Activated CD8-positive, alpha-beta memory T cell treated with anti-CD3 and anti-CD28 coated beads, Interleukin-2, amount 10 ng/mL, durations not matched to agents 7 days and 5 days (primary cell): ENCODE measurements at regions not wholly inside any gene's neighbourhood (a gene's known extent, or its start where the extent isn't known, plus 50 kb on each side); places are given as distances from the start of the nearest gene placed in this dataset.

Experiments
- ATAC-seq: fragments of 150-1000 bp; cut with Tn5 transposase; one replicate; pipeline ENCODE4 v1.10.0; 2021; ENCODE audit warnings: moderate library complexity
- CTCF ChIA-PET: fragments of 350-600 bp; sonication (Branson Sonifier 250); formaldehyde crosslinking; loops from one replicate; lab custom pipeline; 2021; ENCODE audit warnings: antibody characterized with exemption; lab: Charles Lee
- DNase-seq: peaks from one replicate; pipeline ENCODE4 v3.0.0-alpha.2; 2020
- H3K27ac Mint-ChIP-seq: one replicate; pipeline ENCODE4 v1.8.0; 2021; ENCODE audit warnings: mild to moderate bottlenecking, mixed read lengths
- H3K27me3 Mint-ChIP-seq: one replicate; pipeline ENCODE4 v1.8.0; 2021; ENCODE audit warnings: mixed read lengths
- H3K36me3 Mint-ChIP-seq: one replicate; pipeline ENCODE4 v1.8.0; 2021; ENCODE audit warnings: mild to moderate bottlenecking, mixed read lengths
- H3K4me1 Mint-ChIP-seq: one replicate; pipeline ENCODE4 v1.8.0; 2021; ENCODE audit warnings: mixed read lengths
- H3K4me3 Mint-ChIP-seq: one replicate; pipeline ENCODE4 v1.8.0; 2021; ENCODE audit warnings: mild to moderate bottlenecking, moderate library complexity, mixed read lengths
- H3K9me3 Mint-ChIP-seq: one replicate; pipeline ENCODE4 v1.8.0; 2022; ENCODE audit warnings: low read depth, mixed read lengths

GRCh38 chr14:94963051-94963450 lies 193.1 kb upstream of the GSC start:
- no peak for ATAC-seq
- CTCF ChIA-PET, result no interaction called here
- Mint-ChIP-seq H3K27me3 (peaks cover 24% of the 10 kb centered on the region), H3K4me3 (no peak overlapping the region), H3K36me3 (no peaks in the 10 kb centered on the region), H3K27ac (no peak overlapping the region), H3K4me1 (no peaks in the 10 kb centered on the region), H3K9me3 (no peaks in the 10 kb centered on the region)
- no peak for DNase-seq

GRCh38 chr14:94962166-94962575 lies 192.3 kb upstream of the GSC start:
- no peaks in the 10 kb centered on the region for H3K4me1 Mint-ChIP-seq
- CTCF ChIA-PET, result no interaction called here
- ATAC-seq (no peak), DNase-seq (no peak)
- H3K36me3 Mint-ChIP-seq, result no peaks in the 10 kb centered on the region
- H3K27ac Mint-ChIP-seq, result no peak overlapping the region
- peaks cover 32% of the 10 kb centered on the region for H3K27me3 Mint-ChIP-seq
- no peak overlapping the region for H3K4me3 Mint-ChIP-seq
- no peaks in the 10 kb centered on the region for H3K9me3 Mint-ChIP-seq

GRCh38 chr14:94961386-94962165 lies 191.7 kb upstream of the GSC start:
- Mint-ChIP-seq H3K9me3 (no peaks in the 10 kb centered on the region), H3K36me3 (no peaks in the 10 kb centered on the region), H3K27ac (no peak overlapping the region), H3K4me1 (no peaks in the 10 kb centered on the region), H3K4me3 (no peak overlapping the region), H3K27me3 (peaks cover 32% of the 10 kb centered on the region)
- CTCF ChIA-PET, result no interaction called here
- DNase-seq (no peak), ATAC-seq (no peak)

GRCh38 chr14:94960285-94961001 lies 190.5 kb upstream of the GSC start:
- CTCF ChIA-PET, result no interaction called here

GRCh38 chr14:94953541-94954260 lies 183.8 kb upstream of the GSC start:
- CTCF ChIA-PET, result no interaction called here
- Mint-ChIP-seq H3K27me3 (peaks cover 52% of the 10 kb centered on the region), H3K36me3 (no peaks in the 10 kb centered on the region), H3K4me3 (no peak overlapping the region), H3K27ac (no peak overlapping the region), H3K4me1 (no peaks in the 10 kb centered on the region), H3K9me3 (no peaks in the 10 kb centered on the region)
- ATAC-seq, result no peak
- DNase-seq, result no peak

More at GRCh38 chr14:94960285-94961001, 190.5 kb upstream of the GSC start:
- Mint-ChIP-seq H3K4me1 (no peaks in the 10 kb centered on the region), H3K27me3 (peaks cover 32% of the 10 kb centered on the region), H3K9me3 (no peaks in the 10 kb centered on the region), H3K4me3 (no peak overlapping the region), H3K36me3 (no peaks in the 10 kb centered on the region), H3K27ac (no peak overlapping the region)
- no peak for DNase-seq
- ATAC-seq, result no peak

GRCh38 chr14:94952097-94952496 lies 182.2 kb upstream of the GSC start:
- Mint-ChIP-seq H3K4me1 (no peaks in the 10 kb centered on the region), H3K9me3 (no peaks in the 10 kb centered on the region), H3K27me3 (peaks cover 51% of the 10 kb centered on the region), H3K4me3 (no peak overlapping the region), H3K36me3 (peaks cover 1% of the 10 kb centered on the region), H3K27ac (no peak overlapping the region)
- DNase-seq (no peak), ATAC-seq (no peak)
- CTCF ChIA-PET, result no interaction called here

- ATAC-seq (peak; percentile 79), DNase-seq (peak; percentile 72)
- CTCF ChIA-PET, result no interaction called here
- no peaks in the 10 kb centered on the region for H3K9me3 Mint-ChIP-seq
- peaks cover 1% of the 10 kb centered on the region for H3K36me3 Mint-ChIP-seq
- peaks cover 54% of the 10 kb centered on the region for H3K27me3 Mint-ChIP-seq
- H3K4me1 Mint-ChIP-seq, result peaks cover 25% of the 10 kb centered on the region
- H3K4me3 Mint-ChIP-seq, result peak overlapping the region; percentile 54
- H3K27ac Mint-ChIP-seq, result peak overlapping the region; percentile 90
Measured at GRCh38 chr14:94946244-94946643, 176.3 kb upstream of the GSC start.

GRCh38 chr14:94945615-94946014 lies 175.7 kb upstream of the GSC start:
- H3K27me3 Mint-ChIP-seq, result peaks cover 50% of the 10 kb centered on the region
- no peaks in the 10 kb centered on the region for H3K9me3 Mint-ChIP-seq
- CTCF ChIA-PET, result no interaction called here
- peak overlapping the region; percentile 54 for H3K4me3 Mint-ChIP-seq
- peak; percentile 83 for DNase-seq
- peaks cover 25% of the 10 kb centered on the region for H3K4me1 Mint-ChIP-seq
- H3K36me3 Mint-ChIP-seq, result peaks cover 1% of the 10 kb centered on the region
- peak overlapping the region; percentile 90 for H3K27ac Mint-ChIP-seq
- ATAC-seq, result peak; percentile 85

- ATAC-seq, result no peak
- H3K9me3 Mint-ChIP-seq, result no peaks in the 10 kb centered on the region
- H3K4me1 Mint-ChIP-seq, result peaks cover 25% of the 10 kb centered on the region
- peaks cover 42% of the 10 kb centered on the region for H3K27me3 Mint-ChIP-seq
- peaks cover 1% of the 10 kb centered on the region for H3K36me3 Mint-ChIP-seq
- CTCF ChIA-PET, result no interaction called here
- H3K27ac Mint-ChIP-seq, result no peak overlapping the region
- H3K4me3 Mint-ChIP-seq, result no peak overlapping the region
- DNase-seq, result no peak
Measured at GRCh38 chr14:94944636-94945258, 174.8 kb upstream of the GSC start.

- ATAC-seq (no peak), DNase-seq (no peak)
- Mint-ChIP-seq H3K4me1 (peaks cover 25% of the 10 kb centered on the region), H3K9me3 (no peaks in the 10 kb centered on the region), H3K36me3 (no peaks in the 10 kb centered on the region), H3K27me3 (peaks cover 28% of the 10 kb centered on the region), H3K4me3 (no peak overlapping the region), H3K27ac (no peak overlapping the region)
- CTCF ChIA-PET, result no interaction called here
Measured at GRCh38 chr14:94942601-94943000, 172.7 kb upstream of the GSC start.

GRCh38 chr14:94941311-94941710 lies 171.4 kb upstream of the GSC start:
- Mint-ChIP-seq H3K27ac (no peak overlapping the region), H3K36me3 (no peaks in the 10 kb centered on the region), H3K4me1 (peaks cover 18% of the 10 kb centered on the region), H3K4me3 (no peak overlapping the region), H3K27me3 (peaks cover 24% of the 10 kb centered on the region), H3K9me3 (no peaks in the 10 kb centered on the region)
- DNase-seq (no peak), ATAC-seq (no peak)
- CTCF ChIA-PET, result no interaction called here

- DNase-seq (no peak), ATAC-seq (no peak)
- H3K27me3 Mint-ChIP-seq, result peaks cover 24% of the 10 kb centered on the region
- H3K36me3 Mint-ChIP-seq, result no peaks in the 10 kb centered on the region
- H3K9me3 Mint-ChIP-seq, result no peaks in the 10 kb centered on the region
- CTCF ChIA-PET, result no interaction called here
- H3K4me1 Mint-ChIP-seq, result peaks cover 10% of the 10 kb centered on the region
- no peak overlapping the region for H3K4me3 Mint-ChIP-seq
- no peak overlapping the region for H3K27ac Mint-ChIP-seq
Measured at GRCh38 chr14:94940263-94940993, 170.5 kb upstream of the GSC start.

- no peaks in the 10 kb centered on the region for H3K9me3 Mint-ChIP-seq
- H3K27ac Mint-ChIP-seq, result no peak overlapping the region
- no peak for ATAC-seq
- H3K4me3 Mint-ChIP-seq, result no peak overlapping the region
- CTCF ChIA-PET, result no interaction called here
- no peak for DNase-seq
- no peaks in the 10 kb centered on the region for H3K36me3 Mint-ChIP-seq
- no peaks in the 10 kb centered on the region for H3K4me1 Mint-ChIP-seq
- H3K27me3 Mint-ChIP-seq, result peaks cover 12% of the 10 kb centered on the region
Measured at GRCh38 chr14:94938016-94938415, 168.1 kb upstream of the GSC start.
